ENCODE measurements at regions not wholly inside any gene's neighbourhood (a gene's known extent, or its start where the extent isn't known, plus 50 kb on each side); places are given as distances from the start of the nearest gene placed in this dataset.

GRCh38 chr1:83015163-83015562 is 983.8 kb downstream of the TTLL7 start:
- DNase-seq, result no peak

GRCh38 chr1:83012950-83013349 is 986.0 kb downstream of the TTLL7 start:
- DNase-seq, result no peak

- DNase-seq, result no peak
Observed at GRCh38 chr1:83011265-83011664, 987.7 kb downstream of the TTLL7 start.

GRCh38 chr1:83006271-83006670 is 992.7 kb downstream of the TTLL7 start:
- no peak for DNase-seq

- no peak for DNase-seq
Observed at GRCh38 chr1:83000286-83000685, 998.6 kb downstream of the TTLL7 start.

- DNase-seq, result no peak
Observed at GRCh38 chr1:82995951-82996350, 1003.0 kb downstream of the TTLL7 start.

- no peak for DNase-seq
Observed at GRCh38 chr1:82994616-82995263, 1004.2 kb downstream of the TTLL7 start.

GRCh38 chr1:82991569-82991968 is 1007.4 kb downstream of the TTLL7 start:
- no peak for DNase-seq

- DNase-seq, result no peak
Observed at GRCh38 chr1:82979593-82980236, 1019.2 kb downstream of the TTLL7 start.

- no peak for DNase-seq
Observed at GRCh38 chr1:82978461-82979324, 1020.2 kb downstream of the TTLL7 start.

- no peak for DNase-seq
Observed at GRCh38 chr1:82972841-82973553, 1025.9 kb downstream of the TTLL7 start.

GRCh38 chr1:82969340-82969739 is 1029.6 kb downstream of the TTLL7 start:
- DNase-seq, result no peak

GRCh38 chr1:82962658-82963057 is 1036.3 kb downstream of the TTLL7 start:
- DNase-seq, result no peak

GRCh38 chr1:82950606-82951200 is 1048.2 kb downstream of the TTLL7 start:
- no peak for DNase-seq

GRCh38 chr1:82948386-82948785 is 1050.5 kb downstream of the TTLL7 start:
- DNase-seq, result no peak

- no peak for DNase-seq
Observed at GRCh38 chr1:82947278-82947677, 1051.7 kb downstream of the TTLL7 start.

GRCh38 chr1:82946096-82946605 is 1052.8 kb downstream of the TTLL7 start:
- DNase-seq, result no peak

- DNase-seq, result no peak
Observed at GRCh38 chr1:82944822-82945221, 1054.1 kb downstream of the TTLL7 start.

- no peak for DNase-seq
Observed at GRCh38 chr1:82934074-82934473, 1064.9 kb downstream of the TTLL7 start.

- DNase-seq, result no peak
Observed at GRCh38 chr1:82932727-82933126, 1066.2 kb downstream of the TTLL7 start.

GRCh38 chr1:82932207-82932606 is 1066.7 kb downstream of the TTLL7 start:
- no peak for DNase-seq

GRCh38 chr1:82931006-82931405 is 1067.9 kb downstream of the TTLL7 start:
- no peak for DNase-seq

GRCh38 chr1:82927753-82928152 is 1071.2 kb downstream of the TTLL7 start:
- DNase-seq, result no peak
